HCT116 (cell line): ENCODE measurements at regions not wholly inside any gene's neighbourhood (a gene's known extent, or its start where the extent isn't known, plus 50 kb on each side); places are given as distances from the start of the nearest gene placed in this dataset.
"Not testable (repeated sequence)": the region's sequence is repeated elsewhere in the genome, so short reads cannot be mapped to it uniquely, and the experiment has no call there.

Experiments
- ATAC-seq: fragments of 200-7000 bp; cut with Tn5 transposase; 2 replicates; pipeline ENCODE4 v1.9.1; 2020; ENCODE audit warnings: mild to moderate bottlenecking, moderate library complexity
- BruUV-seq: library from RNA; stranded (reverse); fragments of 400-500 nt; replicated peaks from 2 replicates; lab custom pipeline; 2021; lab: Mats Ljungman, UMichigan
- CTCF ChIA-PET: fragments of 300-600 bp; sonication (Branson Sonifier 250); formaldehyde crosslinking; loops from one replicate; lab custom pipeline; 2021; ENCODE audit warnings: antibody characterized with exemption; lab: Charles Lee
- POLR2A ChIA-PET: fragments of 300-600, 350-600 bp; sonication (Branson Sonifier 250); formaldehyde crosslinking; loops from one replicate; lab custom pipeline; 2021; ENCODE audit warnings: antibody characterized with exemption; lab: Charles Lee
- RAD21 ChIA-PET, 2 experiments: fragments of 300-600 bp; sonication (Branson Sonifier 250); formaldehyde crosslinking; loops; one replicate each; lab custom pipeline; 2023; ENCODE audit warnings: low total read pairs in 2 of 2; ENCODE audit not compliant: uncharacterized antibody in 2 of 2, unreplicated experiment in 2 of 2, low non-redundant PET in 1 of 2; lab: Charles Lee
- DNase-seq: peaks from one replicate; pipeline ENCODE4 v3.0.0-alpha.2; 2010; ENCODE audit warnings: low read depth, low spot score
- H2AFZ ChIP-seq: fragments of 200-600 bp; shearing (Covaris generic), sonication (generic); 2 replicates; pipeline ENCODE4 v1.6.1; 2017; ENCODE audit warnings: low read depth, mixed run types, mixed read lengths, antibody characterized with exemption, low read length; ENCODE audit not compliant: poor library complexity, severe bottlenecking
- H3K27ac ChIP-seq: 2 replicates; pipeline ENCODE4 v1.5.1; 2012; ENCODE audit warnings: low read depth, low read length
- H3K27me3 ChIP-seq: fragments of 200-600 bp; sonication (generic); 2 replicates; pipeline ENCODE4 v1.6.1; 2016; ENCODE audit warnings: mixed run types, low read length, mixed read lengths; ENCODE audit not compliant: insufficient read depth
- H3K36me3 ChIP-seq, 2 experiments: fragments of 200-500 bp in 1 of 2; fragments of 200-600 bp in 1 of 2; sonication (Bioruptor generic) in 1 of 2; sonication (generic) in 1 of 2; 2 replicates each; pipeline versions ENCODE4 v1.5.1 to v1.6.1; 2014 to 2016; ENCODE audit warnings: low read length in 2 of 2, inconsistent platforms in 1 of 2, mixed read lengths in 1 of 2, mixed run types in 1 of 2; ENCODE audit not compliant: insufficient read depth in 2 of 2, control insufficient read depth in 1 of 2
- H3K4me1 ChIP-seq, 2 experiments: fragments of 200-600 bp in 1 of 2; sonication (generic) in 1 of 2; 2 replicates each; pipeline versions ENCODE4 v1.5.1 to v1.6.1; 2012 to 2017; ENCODE audit warnings: low read length in 2 of 2, inconsistent platforms in 1 of 2, mild to moderate bottlenecking in 1 of 2, mixed read lengths in 1 of 2, mixed run types in 1 of 2, moderate library complexity in 1 of 2; ENCODE audit not compliant: insufficient read depth in 2 of 2, control insufficient read depth in 1 of 2
- H3K4me2 ChIP-seq: fragments of 200-600 bp; sonication (generic); 2 replicates; pipeline ENCODE4 v1.6.1; 2017; ENCODE audit warnings: mixed run types, low read length, mixed read lengths
- H3K4me3 ChIP-seq, 2 experiments: fragments of 200-600 bp in 1 of 2; sonication (generic) in 1 of 2; replicated peaks in 1 of 2; 2 replicates each; pipeline ENCODE4 v1.5.1; 2011 to 2016; ENCODE audit warnings: low read length in 2 of 2, control low read depth in 1 of 2, low read depth in 1 of 2, mild to moderate bottlenecking in 1 of 2, mixed read lengths in 1 of 2, mixed run types in 1 of 2
- H3K79me2 ChIP-seq: fragments of 200-600 bp; sonication (generic); 2 replicates; pipeline ENCODE4 v1.6.1; 2017; ENCODE audit warnings: mild to moderate bottlenecking, mixed run types, low read length, moderate library complexity, mixed read lengths; ENCODE audit not compliant: insufficient read depth
- H3K9ac ChIP-seq: fragments of 200-600 bp; sonication (generic); 2 replicates; pipeline ENCODE4 v1.6.1; 2016; ENCODE audit warnings: low read length, mixed read lengths
- H3K9me2 ChIP-seq: fragments of 200-600 bp; sonication (generic), shearing (Covaris generic); 2 replicates; pipeline ENCODE4 v1.6.1; 2017; ENCODE audit warnings: mixed run types, mild to moderate bottlenecking, moderate library complexity; ENCODE audit not compliant: insufficient read depth
- H3K9me3 ChIP-seq, 2 experiments: fragments of 200-500 bp in 1 of 2; fragments of 200-600 bp in 1 of 2; sonication (Bioruptor generic) in 1 of 2; sonication (generic) in 1 of 2; 2 replicates each; pipeline ENCODE4 v1.6.1; 2014 to 2017; ENCODE audit warnings: low read length in 2 of 2, mixed read lengths in 2 of 2, inconsistent platforms in 1 of 2, low read depth in 1 of 2, mild to moderate bottlenecking in 1 of 2, mixed run types in 1 of 2, moderate library complexity in 1 of 2; ENCODE audit not compliant: control insufficient read depth in 1 of 2, insufficient read depth in 1 of 2
- H4K20me1 ChIP-seq: fragments of 200-600 bp; sonication (generic), shearing (Covaris generic); 2 replicates; pipeline ENCODE4 v1.6.1; 2017; ENCODE audit warnings: mixed run types, mild to moderate bottlenecking, moderate library complexity; ENCODE audit not compliant: insufficient read depth
- CBX3 ChIP-seq: IDR thresholded peaks from 2 replicates; pipeline ENCODE4 v1.6.1; 2012; ENCODE audit warnings: low read depth
- intact Hi-C: fragments of 100-400 bp; cut with micrococcal nuclease; formaldehyde crosslinking; loops from 2 replicates; pipeline ENCODE4 v1.10.0; 2022

DNA sequence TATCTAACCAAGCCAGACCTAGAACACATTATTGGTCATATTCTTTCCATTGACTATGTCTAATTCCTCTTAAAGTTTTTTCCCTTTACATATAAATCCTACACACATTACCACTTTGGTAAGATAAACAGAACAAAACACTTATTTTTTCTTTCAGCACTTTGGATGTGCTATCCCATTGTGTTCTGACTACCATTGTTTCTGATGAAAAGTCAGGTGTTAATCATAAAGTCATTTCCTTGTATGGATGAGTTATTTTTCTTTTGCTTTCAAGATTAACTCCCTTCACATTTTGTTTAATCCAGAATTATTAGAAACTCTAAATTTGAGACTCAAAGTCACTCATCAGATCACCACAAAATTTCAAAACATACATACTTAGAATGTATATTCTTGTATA lies 504.4 kb upstream of the ZNF337 start:
- H3K4me1 ChIP-seq, POLR2A ChIA-PET, H3K4me3 ChIP-seq, H3K27ac ChIP-seq, H3K9ac ChIP-seq, CTCF ChIA-PET, H4K20me1 ChIP-seq, BruUV-seq, H3K4me2 ChIP-seq, intact Hi-C loops, RAD21 ChIA-PET, ATAC-seq, H3K27me3 ChIP-seq, H3K36me3 ChIP-seq, H3K9me2 ChIP-seq, H3K9me3 ChIP-seq, H2AFZ ChIP-seq, H3K79me2 ChIP-seq: not testable (repeated sequence)
- DNase-seq = peak; percentile 0
- TF ChIP-seq CBX3 = 0 out of 2 replicates have a peak, but pooled peaks have one; percentile 16

DNA sequence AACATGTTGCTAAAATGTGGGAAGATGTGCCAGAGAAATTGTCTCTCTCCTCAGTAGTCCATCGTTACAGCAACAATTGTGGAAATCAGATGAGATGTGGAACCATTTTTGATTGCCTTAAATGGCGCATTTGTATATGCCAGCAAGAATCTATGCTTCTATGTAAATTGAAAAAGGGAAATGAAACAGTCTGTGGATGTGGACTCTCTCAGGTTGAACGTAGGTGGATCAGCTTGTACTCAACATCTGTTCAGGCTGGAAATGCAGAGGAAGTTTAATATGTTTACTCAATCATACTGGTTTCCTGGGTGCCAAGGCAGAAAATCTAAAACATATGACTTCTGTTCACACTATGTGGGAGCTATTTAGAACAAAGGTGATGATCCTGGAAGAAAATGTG lies 490.7 kb upstream of the ZNF337 start:
- H4K20me1 ChIP-seq, POLR2A ChIA-PET, H2AFZ ChIP-seq, H3K36me3 ChIP-seq, BruUV-seq, ATAC-seq, H3K9me2 ChIP-seq, H3K27me3 ChIP-seq, intact Hi-C loops, CTCF ChIA-PET, H3K27ac ChIP-seq, H3K79me2 ChIP-seq, H3K9ac ChIP-seq, DNase-seq, RAD21 ChIA-PET, H3K9me3 ChIP-seq, H3K4me1 ChIP-seq, H3K4me2 ChIP-seq, H3K4me3 ChIP-seq: not testable (repeated sequence)

- RAD21 ChIA-PET, H4K20me1 ChIP-seq: not testable (repeated sequence)
These were observed 487.1 kb upstream of the ZNF337 start for GRCh38 chr20:26183720-26184119.

DNA sequence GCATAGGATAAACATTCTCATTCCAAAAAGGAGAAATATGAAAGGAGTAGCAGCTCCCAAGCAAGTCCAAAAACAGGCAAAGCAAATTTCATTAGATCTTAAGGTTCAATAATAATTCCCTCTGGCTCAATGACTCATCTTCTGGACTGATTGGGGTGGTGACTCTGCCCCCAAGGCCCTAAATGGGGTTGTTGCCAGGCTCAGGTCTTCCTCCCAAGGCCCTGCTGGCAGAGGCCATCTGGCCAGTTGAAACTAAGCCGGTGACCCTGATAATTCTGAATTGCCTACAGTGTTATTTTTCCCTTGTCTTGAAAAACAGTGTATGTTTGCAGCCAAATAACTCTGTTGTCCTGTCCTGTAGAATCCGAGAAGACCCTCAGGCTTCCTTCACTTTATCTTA lies 484.7 kb upstream of the ZNF337 start:
- ATAC-seq, H3K4me1 ChIP-seq, H4K20me1 ChIP-seq, H3K9me3 ChIP-seq, H3K79me2 ChIP-seq, RAD21 ChIA-PET, H3K27me3 ChIP-seq, BruUV-seq, H3K9me2 ChIP-seq, H3K27ac ChIP-seq, H3K36me3 ChIP-seq, intact Hi-C loops, DNase-seq, H3K9ac ChIP-seq, H2AFZ ChIP-seq, H3K4me2 ChIP-seq, H3K4me3 ChIP-seq, CTCF ChIA-PET, POLR2A ChIA-PET: not testable (repeated sequence)

More at GRCh38 chr20:26183720-26184119, 487.1 kb upstream of the ZNF337 start:
- BruUV-seq, H3K4me1 ChIP-seq, H3K9me3 ChIP-seq, H3K79me2 ChIP-seq, H3K4me2 ChIP-seq, H2AFZ ChIP-seq, H3K4me3 ChIP-seq, H3K9ac ChIP-seq, DNase-seq, H3K9me2 ChIP-seq, CTCF ChIA-PET, H3K36me3 ChIP-seq, POLR2A ChIA-PET, H3K27me3 ChIP-seq, intact Hi-C loops, ATAC-seq, H3K27ac ChIP-seq: not testable (repeated sequence)
